AG10803 (cell line): ENCODE measurements at regions not wholly inside any gene's neighbourhood (a gene's known extent, or its start where the extent isn't known, plus 50 kb on each side); places are given as distances from the start of the nearest gene placed in this dataset.
A peak's percentile ranks its signal among the peaks of the same experiment; 100 is the strongest.

Source experiments
- DNase-seq: peaks from one replicate; pipeline ENCODE4 v3.0.0; 2010; ENCODE audit warnings: low read depth
- H3K4me3 ChIP-seq: 2 replicates; pipeline ENCODE4 v1.5.1; 2011; ENCODE audit warnings: mild to moderate bottlenecking, low read length, control low read depth
- CTCF ChIP-seq: conservative IDR thresholded peaks from 2 replicates; pipeline ENCODE4 v1.5.1; 2011; ENCODE audit warnings: mild to moderate bottlenecking, low read length, control low read depth, inconsistent platforms

GRCh38 chr13:62920159-62920558 lies 1504.5 kb upstream of the PCDH20 start:
- peak; percentile 4 for DNase-seq
- no peak overlapping the region for H3K4me3 ChIP-seq
- no peak for TF ChIP-seq CTCF

- no peak overlapping the region for H3K4me3 ChIP-seq
- TF ChIP-seq CTCF: no peak
- DNase-seq: no peak
Observed at GRCh38 chr13:62919491-62919890, 1503.8 kb upstream of the PCDH20 start.

GRCh38 chr13:62910541-62911060 lies 1495.0 kb upstream of the PCDH20 start:
- DNase-seq: no peak
- H3K4me3 ChIP-seq: no peak overlapping the region
- no peak for TF ChIP-seq CTCF

- no peak for DNase-seq
- H3K4me3 ChIP-seq: no peak overlapping the region
- TF ChIP-seq CTCF: no peak
Observed at GRCh38 chr13:62908321-62908720, 1492.7 kb upstream of the PCDH20 start.

- no peak overlapping the region for H3K4me3 ChIP-seq
- DNase-seq: no peak
- TF ChIP-seq CTCF: no peak
Observed at GRCh38 chr13:62906896-62907295, 1491.2 kb upstream of the PCDH20 start.

- no peak overlapping the region for H3K4me3 ChIP-seq
- DNase-seq: no peak
- TF ChIP-seq CTCF: no peak
Observed at GRCh38 chr13:62906469-62906868, 1490.8 kb upstream of the PCDH20 start.

GRCh38 chr13:62887046-62887445 lies 1471.4 kb upstream of the PCDH20 start:
- no peak overlapping the region for H3K4me3 ChIP-seq
- no peak for DNase-seq
- no peak for TF ChIP-seq CTCF
